IPS-NIHi7 (cell line): ENCODE measurements at regions not wholly inside any gene's neighbourhood (a gene's known extent, or its start where the extent isn't known, plus 50 kb on each side); places are given as distances from the start of the nearest gene placed in this dataset.

Experiments used
- DNase-seq: peaks from one replicate; pipeline ENCODE4 v3.0.0; 2012; ENCODE audit warnings: mixed read lengths; ENCODE audit errors: extremely low spot score

DNA sequence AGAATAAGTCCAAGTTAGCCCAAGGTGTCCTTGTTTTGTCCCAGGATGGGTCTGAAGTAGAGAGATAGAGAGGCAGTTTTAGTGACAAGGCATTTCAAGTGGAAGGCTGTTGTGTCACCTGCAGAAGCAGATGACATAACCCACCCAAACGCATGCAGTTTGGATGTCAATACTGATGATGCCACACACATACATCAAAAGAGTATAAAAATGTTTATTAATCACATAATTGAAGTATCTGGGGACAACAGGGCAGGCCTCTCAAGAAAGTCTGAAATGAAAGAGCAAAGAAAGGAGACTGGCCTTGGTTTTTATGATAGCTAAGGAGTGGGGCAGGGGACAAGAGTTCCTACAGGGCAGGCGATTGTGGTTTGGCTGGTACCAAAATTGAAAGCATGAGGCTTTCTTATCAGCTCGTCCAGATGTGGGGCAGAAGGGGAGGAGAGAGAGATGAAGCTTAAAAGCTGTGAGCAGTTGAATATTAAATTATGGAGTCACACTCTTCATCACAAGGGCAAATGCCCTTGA, 78.4 kb upstream of the TSPAN8 start:
- DNase-seq, result no peak

DNA sequence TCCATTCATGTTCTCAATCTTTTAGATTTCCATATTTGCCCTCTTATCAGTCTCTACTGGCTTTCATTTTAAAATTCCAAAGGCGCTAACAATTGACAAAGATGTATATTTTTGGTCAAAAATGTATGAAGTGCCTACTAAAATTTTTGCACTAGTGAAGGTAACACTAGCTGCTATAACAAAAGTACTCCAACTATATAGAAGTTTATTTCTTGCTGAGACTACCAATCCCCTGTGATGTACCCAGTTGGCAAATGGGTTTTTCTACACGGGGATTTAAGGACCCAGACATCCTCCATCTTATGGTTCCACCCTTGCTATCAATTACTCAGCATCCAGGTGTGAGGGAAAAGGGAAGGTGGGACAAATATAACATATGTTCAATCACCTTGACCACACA, 75.3 kb upstream of the TSPAN8 start:
- no peak for DNase-seq

DNA sequence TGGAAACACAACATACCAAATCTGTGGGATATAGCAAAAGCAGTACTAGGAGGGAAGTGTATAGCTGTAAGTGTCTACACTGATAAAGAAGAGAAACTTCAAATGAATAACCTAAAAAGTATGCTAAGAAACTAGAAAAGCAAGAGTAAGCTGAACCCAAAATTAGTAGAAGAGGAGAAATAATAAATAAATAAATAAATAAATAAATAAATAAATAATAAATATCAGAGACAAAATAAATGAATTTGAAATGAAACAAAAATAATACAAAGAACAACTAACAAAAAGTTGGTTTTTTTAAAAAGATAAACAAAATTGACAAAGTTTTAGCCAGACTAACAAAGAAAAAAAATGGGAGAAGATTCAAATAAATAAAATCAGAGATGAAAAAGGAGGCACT, 72.7 kb upstream of the TSPAN8 start:
- DNase-seq, result no peak

DNA sequence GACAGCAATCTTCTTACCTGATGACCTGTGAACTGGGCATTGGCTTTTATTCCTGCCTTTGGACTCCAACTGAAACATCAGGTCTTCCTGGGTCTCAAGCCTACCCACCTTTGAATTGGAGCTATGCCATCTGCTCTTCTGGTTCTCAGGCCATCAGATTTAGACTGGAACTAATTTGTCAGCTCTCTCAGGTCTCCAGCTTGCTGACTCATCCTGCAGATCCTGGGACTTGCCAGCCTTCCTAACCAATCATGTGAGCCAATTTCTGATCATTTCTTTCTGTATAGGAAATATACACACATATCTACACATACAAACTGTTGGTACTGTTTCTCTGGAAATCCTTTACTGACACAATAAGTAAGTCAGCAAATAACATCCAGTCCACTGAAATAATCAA, 65.3 kb upstream of the TSPAN8 start:
- DNase-seq, result no peak

DNA sequence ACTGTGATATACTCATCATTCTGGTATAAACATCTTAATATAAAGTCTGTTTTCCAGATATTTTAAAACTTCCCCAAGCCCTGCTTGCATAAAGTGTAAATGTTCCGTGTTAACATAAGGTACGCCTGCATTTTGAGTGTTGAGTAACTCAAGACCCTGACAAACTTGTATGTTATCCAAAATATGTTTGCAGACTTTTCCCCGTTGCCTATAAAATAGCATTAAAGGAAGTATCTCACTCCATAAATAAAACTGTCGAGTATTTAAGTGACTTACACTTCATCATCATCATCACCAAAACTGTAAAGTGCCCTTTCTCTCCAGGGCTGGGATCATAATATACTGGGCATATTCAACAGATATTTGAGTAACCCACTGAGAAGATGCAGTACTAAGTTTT, 64.6 kb upstream of the TSPAN8 start:
- no peak for DNase-seq

DNA sequence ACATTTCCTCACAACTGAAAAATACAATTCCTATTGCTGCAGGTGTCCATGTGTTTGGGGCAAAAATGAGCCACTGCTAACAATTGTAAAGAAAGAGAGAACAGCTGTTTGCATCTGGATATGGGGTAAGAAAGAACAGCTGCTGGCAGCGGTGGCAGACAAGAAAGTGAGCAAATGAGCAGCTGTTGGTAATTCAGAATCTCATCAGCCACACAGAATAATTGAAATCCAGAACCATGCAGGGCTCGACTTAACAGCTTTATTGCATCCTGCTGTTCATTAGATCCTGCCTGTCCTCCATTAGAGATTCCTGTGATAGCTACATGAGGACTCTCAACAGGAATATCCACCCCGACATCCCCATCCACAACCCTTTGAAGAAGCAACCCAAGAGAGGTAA, 62.5 kb upstream of the TSPAN8 start:
- DNase-seq, result no peak

DNA sequence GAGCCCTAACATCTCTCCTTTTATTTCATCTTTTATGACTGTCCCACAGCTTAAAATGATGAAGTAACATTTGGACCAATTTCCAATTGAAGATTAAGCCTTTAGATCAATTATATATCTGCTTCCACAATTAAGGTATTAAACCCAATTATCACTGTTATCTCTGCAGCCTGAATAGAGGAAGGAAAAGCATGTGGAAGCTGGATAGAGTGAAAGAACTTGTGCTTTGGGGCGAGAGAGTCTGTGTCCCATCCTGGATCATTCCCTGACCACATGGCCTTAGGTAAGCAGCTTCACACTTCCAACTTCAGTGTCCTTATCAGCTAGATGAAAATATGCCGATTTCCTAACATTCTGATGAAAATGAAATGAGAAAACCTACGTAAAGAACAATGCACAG, 61.4 kb upstream of the TSPAN8 start:
- no peak for DNase-seq

DNA sequence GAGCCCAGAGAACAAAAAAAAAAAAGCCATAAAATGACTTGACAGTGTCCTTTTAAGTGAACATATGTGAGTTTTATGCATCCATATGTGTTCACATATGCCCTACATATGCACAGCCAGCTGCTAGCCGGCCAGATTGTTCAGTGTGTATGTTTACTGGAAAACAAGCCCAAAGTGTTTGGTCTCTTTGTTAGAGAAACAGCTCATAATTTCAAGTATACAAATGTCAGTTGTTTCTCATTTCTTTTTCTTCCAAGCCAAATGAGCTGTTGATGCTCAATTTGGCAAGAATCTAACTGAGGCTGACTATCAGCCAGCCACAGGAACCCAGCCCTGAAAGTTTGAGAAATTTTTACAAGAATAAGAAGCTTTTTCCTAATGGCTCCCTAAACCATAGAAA, 60.8 kb upstream of the TSPAN8 start:
- DNase-seq, result no peak

DNA sequence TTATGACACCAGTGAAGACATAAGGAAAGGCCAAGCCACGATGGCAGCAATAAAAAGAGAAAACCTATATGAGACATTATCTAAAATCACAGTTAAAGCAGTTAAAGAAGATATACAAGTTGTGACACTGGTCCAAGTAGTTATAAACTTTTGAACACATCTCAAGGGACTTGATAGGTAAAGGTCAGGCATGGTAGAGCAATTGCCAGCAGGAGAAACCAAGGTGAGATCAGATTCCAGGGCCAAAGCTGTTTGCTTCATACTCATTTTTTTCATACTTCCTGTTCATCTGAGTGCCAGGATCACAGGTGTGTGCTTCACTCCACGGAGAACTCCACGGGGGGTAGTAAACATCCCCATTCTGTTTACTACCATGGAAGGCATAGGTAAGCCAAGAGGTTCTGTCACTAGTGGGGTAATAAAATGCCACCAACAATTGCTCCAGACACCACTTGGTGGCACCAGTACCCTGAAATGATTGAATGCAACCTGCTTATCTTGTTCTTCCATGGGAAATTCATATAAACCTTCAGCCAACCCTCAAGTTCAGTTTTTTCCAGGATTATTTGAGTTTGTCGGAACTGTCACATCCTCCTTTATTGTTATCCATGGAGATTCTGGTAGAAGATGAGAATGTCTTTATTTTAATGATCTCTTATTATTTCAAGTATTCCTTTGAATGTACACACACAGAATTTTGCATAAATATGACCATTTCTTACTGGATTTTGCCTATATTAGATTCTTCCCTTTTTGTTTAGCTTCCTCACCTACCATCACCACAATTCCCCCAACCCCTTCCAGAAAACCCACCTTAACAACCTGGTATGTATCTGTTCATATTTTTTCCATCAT, 59.2 kb upstream of the TSPAN8 start:
- peak; percentile 37 for DNase-seq

DNA sequence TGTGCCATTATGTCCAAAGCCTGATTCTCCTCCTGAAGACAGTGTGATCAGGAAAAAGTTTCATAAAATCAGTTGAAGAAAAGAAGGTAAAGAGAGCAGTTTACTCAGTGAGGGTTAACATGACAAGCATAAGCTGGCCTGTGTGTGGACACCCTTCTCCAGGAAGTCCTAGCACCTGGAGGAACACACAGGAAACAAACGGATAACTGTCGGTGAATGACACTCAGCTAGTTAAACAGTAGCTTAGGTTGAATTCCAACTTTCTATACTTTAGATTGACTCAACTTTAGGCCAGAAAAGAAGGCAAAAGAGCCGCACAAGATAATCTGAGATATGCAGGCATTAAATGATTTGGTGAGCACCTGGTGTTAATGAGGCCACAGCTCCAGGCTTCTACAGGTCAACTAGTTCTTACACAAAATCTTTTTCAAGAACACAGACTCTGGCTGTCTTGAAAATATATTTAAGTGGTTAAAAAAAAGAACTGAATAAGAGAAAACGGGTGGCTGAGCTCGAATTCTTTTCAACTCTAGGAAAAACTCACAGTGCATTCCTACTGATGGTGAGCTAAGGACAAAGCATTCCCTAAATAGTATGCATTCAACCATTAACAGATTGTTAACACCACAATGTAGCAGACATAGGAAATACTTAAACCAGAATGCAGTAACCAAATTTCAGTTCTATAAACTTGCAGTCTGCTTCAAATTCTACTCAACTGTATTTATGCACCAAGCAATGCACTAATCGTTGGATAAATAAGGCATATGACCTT, 56.9 kb upstream of the TSPAN8 start:
- peak; percentile 37 for DNase-seq

DNA sequence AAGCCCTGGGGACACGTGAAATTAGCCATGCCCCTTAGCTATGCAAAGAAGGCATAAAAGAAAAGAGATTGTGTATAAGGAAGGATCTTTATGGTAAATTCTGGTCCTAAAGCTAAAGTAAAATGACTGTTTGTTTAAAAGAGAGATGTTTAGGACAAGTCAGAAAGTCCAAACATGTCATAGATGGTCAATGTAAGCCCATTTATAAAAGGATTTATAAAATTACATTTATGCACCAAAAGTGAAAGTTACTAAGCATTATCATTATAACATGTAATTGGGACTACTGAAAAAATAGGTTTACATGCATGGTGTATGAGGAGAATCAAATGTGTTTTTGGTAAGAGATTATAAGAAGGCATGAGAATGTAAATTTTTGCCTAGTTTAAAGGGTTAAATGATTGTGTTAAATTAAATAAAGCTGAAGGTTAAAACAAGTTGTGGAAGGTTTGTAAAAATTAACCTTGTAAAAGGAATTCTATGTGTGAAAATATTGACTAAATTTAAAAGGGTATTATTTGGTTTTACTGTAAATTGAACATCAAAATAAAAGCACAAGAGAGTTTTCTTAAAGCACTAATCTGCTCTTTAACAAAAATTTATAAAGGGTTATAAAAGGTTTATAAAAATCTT, 50.4 kb upstream of the TSPAN8 start:
- no peak for DNase-seq
